CD4-positive, alpha-beta T cell treated with Interleukin-12 subunit alpha and Interleukin-12 subunit beta, for 1 hour (primary cell): ENCODE measurements at regions not wholly inside any gene's neighbourhood (a gene's known extent, or its start where the extent isn't known, plus 50 kb on each side); places are given as distances from the start of the nearest gene placed in this dataset.
"Not testable (repeated sequence)": the region's sequence is repeated elsewhere in the genome, so short reads cannot be mapped to it uniquely, and the experiment has no call there.

Experiments used
- DNase-seq: peaks from one replicate; pipeline ENCODE4 v3.0.0-alpha.2; 2020

- DNase-seq: not testable (repeated sequence)
Observed at GRCh38 chr6:126673749-126674148, 333.8 kb downstream of the CENPW start.

- no peak for DNase-seq
Observed at GRCh38 chr6:126682440-126682839, 342.5 kb downstream of the CENPW start.

- DNase-seq: no peak
Observed at GRCh38 chr6:126685182-126685581, 345.3 kb downstream of the CENPW start.

- DNase-seq: no peak
Observed at GRCh38 chr6:126696921-126697693, 357.2 kb downstream of the CENPW start.

- no peak for DNase-seq
Observed at GRCh38 chr6:126698732-126699240, 358.9 kb downstream of the CENPW start.

- DNase-seq: no peak
Observed at GRCh38 chr6:126701676-126702560, 362.0 kb downstream of the CENPW start.

- no peak for DNase-seq
Observed at GRCh38 chr6:126716032-126716431, 376.1 kb downstream of the CENPW start.

GRCh38 chr6:126716826-126717509 lies 377.1 kb downstream of the CENPW start:
- DNase-seq: no peak

GRCh38 chr6:126718600-126719327 lies 378.8 kb downstream of the CENPW start:
- DNase-seq: no peak

GRCh38 chr6:126720304-126720703 lies 380.4 kb downstream of the CENPW start:
- no peak for DNase-seq

- no peak for DNase-seq
Observed at GRCh38 chr6:126721581-126722160, 381.8 kb downstream of the CENPW start.

- no peak for DNase-seq
Observed at GRCh38 chr6:126722411-126722810, 382.5 kb downstream of the CENPW start.

- no peak for DNase-seq
Observed at GRCh38 chr6:126723541-126724170, 383.7 kb downstream of the CENPW start.

- no peak for DNase-seq
Observed at GRCh38 chr6:126724821-126725220, 384.9 kb downstream of the CENPW start.

- DNase-seq: not testable (repeated sequence)
Observed at GRCh38 chr6:126726454-126726853, 386.5 kb downstream of the CENPW start.

GRCh38 chr6:126738146-126738545 lies 380.3 kb upstream of the RSPO3 start:
- no peak for DNase-seq

GRCh38 chr6:126738641-126739040 lies 379.8 kb upstream of the RSPO3 start:
- DNase-seq: no peak

- DNase-seq: no peak
Observed at GRCh38 chr6:126743076-126743475, 375.4 kb upstream of the RSPO3 start.

GRCh38 chr6:126747728-126748540 lies 370.5 kb upstream of the RSPO3 start:
- DNase-seq: no peak

- DNase-seq: no peak
Observed at GRCh38 chr6:126753606-126754005, 364.9 kb upstream of the RSPO3 start.

GRCh38 chr6:126761854-126762253 lies 356.6 kb upstream of the RSPO3 start:
- no peak for DNase-seq
